HEK293 (cell line): ENCODE measurements at regions not wholly inside any gene's neighbourhood (a gene's known extent, or its start where the extent isn't known, plus 50 kb on each side); places are given as distances from the start of the nearest gene placed in this dataset.

Experiments
- CTCF ChIA-PET: fragments of 350-600 bp; formaldehyde crosslinking; extraction: SDS; loops from one replicate; lab custom pipeline; 2021; ENCODE audit warnings: antibody characterized with exemption; lab: Yijun Ruan, JAX
- POLR2A ChIA-PET: fragments of 300-600 bp; formaldehyde crosslinking; extraction: SDS; loops from one replicate; lab custom pipeline; 2020; ENCODE audit warnings: antibody characterized with exemption, inconsistent platforms; lab: Yijun Ruan, JAX
- H3K27ac ChIP-seq: fragments of 200-500 bp; sonication (Bioruptor generic); 2 replicates; pipeline ENCODE4 v1.5.1; 2014; ENCODE audit warnings: low read depth, low read length, control low read depth, inconsistent platforms; ENCODE audit errors: extremely low read depth
- H3K36me3 ChIP-seq, 2 experiments: fragments of 200-500 bp in 1 of 2; sonication (Bioruptor generic) in 1 of 2; 1 replicate in 1 of 2; 2 replicates in 1 of 2; pipeline ENCODE4 v1.5.1; 2014 to 2017; ENCODE audit warnings: inconsistent platforms in 2 of 2, low read length in 2 of 2; ENCODE audit not compliant: control insufficient read depth in 2 of 2, insufficient read depth in 1 of 2
- H3K4me1 ChIP-seq: fragments of 200-500 bp; sonication (Bioruptor generic); 2 replicates; pipeline ENCODE4 v1.5.1; 2014; ENCODE audit warnings: mild to moderate bottlenecking, low read length, inconsistent platforms; ENCODE audit not compliant: control insufficient read depth, insufficient read depth
- H3K4me3 ChIP-seq: 2 replicates; pipeline ENCODE4 v1.5.1; 2011; ENCODE audit warnings: low read depth, mild to moderate bottlenecking, control low read depth, low read length, moderate library complexity
- H3K9me3 ChIP-seq: fragments of 200-500 bp; sonication (Bioruptor generic); 2 replicates; pipeline ENCODE4 v1.5.1; 2014; ENCODE audit warnings: low read depth, low read length, inconsistent platforms; ENCODE audit not compliant: control insufficient read depth, insufficient read depth
- HOXA7 ChIP-seq: sonication (generic); formaldehyde crosslinking; IDR thresholded peaks from 2 replicates; pipeline ENCODE4 v1.8.1; 2022; ENCODE audit warnings: missing genetic modification reagents, borderline replicate concordance
- ZBTB17 ChIP-seq: fragments of 450-650 bp; formaldehyde crosslinking; IDR thresholded peaks from 2 replicates; pipeline ENCODE4 v1.5.1; 2016; ENCODE audit warnings: missing biosample characterization, missing genetic modification characterization
- ZBTB44 ChIP-seq: fragments of 450-650 bp; IDR thresholded peaks from 2 replicates; pipeline ENCODE4 v1.5.1; 2018; ENCODE audit warnings: missing biosample characterization, mild to moderate bottlenecking, missing genetic modification characterization
- ZBTB6 ChIP-seq: fragments of 450-650 bp; formaldehyde crosslinking; IDR thresholded peaks from 2 replicates; pipeline ENCODE4 v1.5.1; 2017; ENCODE audit warnings: missing biosample characterization, missing genetic modification characterization
- ZFHX2 ChIP-seq: fragments of 450-650 bp; formaldehyde crosslinking; conservative IDR thresholded peaks from 2 replicates; pipeline ENCODE4 v1.5.1; 2016; ENCODE audit warnings: missing biosample characterization, missing genetic modification characterization
- ZFP41 ChIP-seq: fragments of 450-650 bp; formaldehyde crosslinking; IDR thresholded peaks from 2 replicates; pipeline ENCODE4 v1.5.1; 2016; ENCODE audit warnings: missing biosample characterization, missing genetic modification characterization, borderline replicate concordance
- ZNF114 ChIP-seq: fragments of 450-650 bp; formaldehyde crosslinking; IDR thresholded peaks from 2 replicates; pipeline ENCODE4 v1.5.0; 2017; ENCODE audit warnings: missing biosample characterization, missing genetic modification characterization
- ZNF174 ChIP-seq: fragments of 450-650 bp; formaldehyde crosslinking; IDR thresholded peaks from 2 replicates; pipeline ENCODE4 v1.5.0; 2017; ENCODE audit warnings: missing biosample characterization, mild to moderate bottlenecking, missing genetic modification characterization
- ZNF18 ChIP-seq: fragments of 450-650 bp; formaldehyde crosslinking; IDR thresholded peaks from 2 replicates; pipeline ENCODE4 v1.5.1; 2016; ENCODE audit warnings: missing biosample characterization, missing genetic modification characterization
- ZNF184 ChIP-seq: fragments of 450-650 bp; IDR thresholded peaks from 2 replicates; pipeline ENCODE4 v1.5.1; 2018; ENCODE audit warnings: missing biosample characterization, mild to moderate bottlenecking, missing genetic modification characterization
- ZNF223 ChIP-seq: fragments of 450-650 bp; formaldehyde crosslinking; IDR thresholded peaks from 2 replicates; pipeline ENCODE4 v1.5.1; 2016; ENCODE audit warnings: missing biosample characterization, missing genetic modification characterization
- ZNF302 ChIP-seq: fragments of 450-650 bp; formaldehyde crosslinking; IDR thresholded peaks from 2 replicates; pipeline ENCODE4 v1.5.1; 2016; ENCODE audit warnings: missing biosample characterization, missing genetic modification characterization, low read depth
- ZNF335 ChIP-seq: fragments of 450-650 bp; formaldehyde crosslinking; conservative IDR thresholded peaks from 2 replicates; pipeline ENCODE4 v1.5.1; 2016; ENCODE audit warnings: missing biosample characterization, missing genetic modification characterization
- ZNF350 ChIP-seq: fragments of 450-650 bp; formaldehyde crosslinking; IDR thresholded peaks from 2 replicates; pipeline ENCODE4 v1.5.0; 2017; ENCODE audit warnings: missing biosample characterization, mild to moderate bottlenecking, missing genetic modification characterization
- ZNF433 ChIP-seq: fragments of 450-650 bp; formaldehyde crosslinking; IDR thresholded peaks from 2 replicates; pipeline ENCODE4 v1.5.1; 2016; ENCODE audit warnings: missing biosample characterization, missing genetic modification characterization, low read depth
- ZNF555 ChIP-seq: fragments of 450-650 bp; formaldehyde crosslinking; conservative IDR thresholded peaks from 2 replicates; pipeline ENCODE4 v1.5.1; 2017; ENCODE audit warnings: missing biosample characterization, mild to moderate bottlenecking, missing genetic modification characterization, inconsistent platforms
- ZNF561 ChIP-seq: fragments of 450-650 bp; IDR thresholded peaks from 2 replicates; pipeline ENCODE4 v1.5.1; 2018; ENCODE audit warnings: missing biosample characterization, missing genetic modification characterization, borderline replicate concordance
- ZNF585B ChIP-seq: fragments of 450-650 bp; formaldehyde crosslinking; IDR thresholded peaks from 2 replicates; pipeline ENCODE4 v1.5.1; 2016; ENCODE audit warnings: missing biosample characterization, missing genetic modification characterization
- ZNF623 ChIP-seq: fragments of 450-650 bp; formaldehyde crosslinking; IDR thresholded peaks from 2 replicates; pipeline ENCODE4 v1.5.1; 2016; ENCODE audit warnings: missing biosample characterization, missing genetic modification characterization
- ZNF654 ChIP-seq: fragments of 450-650 bp; formaldehyde crosslinking; IDR thresholded peaks from 2 replicates; pipeline ENCODE4 v1.5.1; 2016; ENCODE audit warnings: low read depth, missing biosample characterization, missing genetic modification characterization
- ZSCAN5A ChIP-seq: fragments of 450-650 bp; formaldehyde crosslinking; IDR thresholded peaks from 2 replicates; pipeline ENCODE4 v1.5.1; 2016; ENCODE audit warnings: missing biosample characterization, missing genetic modification characterization
- TF ChIP-seq, protein P1 (sequence below): fragments of 450-650 bp; formaldehyde crosslinking; optimal IDR thresholded peaks from 2 replicates; pipeline ENCODE3; 2016; ENCODE audit warnings: missing biosample characterization, mild to moderate bottlenecking, missing genetic modification characterization
- TF ChIP-seq, protein P2 (sequence below): sonication (generic); formaldehyde crosslinking; IDR thresholded peaks from 2 replicates; pipeline ENCODE4 v1.8.1; 2022; ENCODE audit warnings: mild to moderate bottlenecking, moderate library complexity, missing genetic modification reagents

DNA sequence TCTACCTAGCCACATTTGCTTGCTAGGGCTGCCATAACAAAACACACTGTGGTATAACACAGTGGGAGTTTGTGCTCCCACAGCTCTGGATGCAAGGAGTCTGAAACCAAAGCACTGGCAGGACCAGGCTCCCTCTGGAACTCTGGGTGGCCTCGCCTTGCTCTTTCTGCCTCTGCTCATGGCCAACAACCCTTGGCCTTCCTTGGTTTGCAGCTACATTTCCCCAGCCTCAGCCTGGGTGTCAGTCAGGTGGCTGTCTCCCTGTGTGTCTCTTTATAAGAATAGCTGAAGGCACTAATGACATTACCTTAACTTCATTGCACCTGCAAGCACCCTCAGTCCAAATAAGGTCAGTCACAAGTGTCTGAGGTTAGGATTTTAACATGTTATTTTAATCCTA, 101.0 kb upstream of the IRX2 start (continued):
- TF ChIP-seq ZNF223 (tag by site-specific recombination), result no peak

DNA sequence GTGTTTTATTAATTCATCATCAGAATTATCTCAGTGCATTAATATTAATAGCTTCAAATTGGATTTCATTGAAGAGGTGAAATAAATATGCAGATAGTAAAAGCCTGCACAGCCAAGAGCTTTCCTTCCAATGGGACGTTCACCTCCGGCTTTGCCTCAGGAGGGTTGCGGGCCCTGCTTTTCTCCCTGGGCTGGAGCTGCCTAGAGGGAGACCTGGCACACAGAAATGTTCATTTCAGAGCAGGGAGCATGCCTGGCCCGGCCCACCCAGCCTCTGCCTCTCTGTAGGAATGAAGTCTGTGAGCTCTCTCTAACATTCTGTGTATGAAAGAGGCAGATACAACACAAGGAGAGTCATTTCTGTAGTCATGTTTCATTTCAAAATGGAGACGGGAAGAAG, 100.4 kb upstream of the IRX2 start:
- Histone ChIP-seq H3K36me3 (no peaks in the 10 kb centered on the region), H3K9me3 (no peaks in the 10 kb centered on the region), H3K4me3 (no peak overlapping the region), H3K27ac (no peak overlapping the region), H3K4me1 (no peaks in the 10 kb centered on the region)
- ChIA-PET POLR2A (no interaction called here), CTCF (interaction anchor here (0.6 kb wide), 1 partner anchor 9 kb away, joined by 3 read pairs; no protein-coding TSS in a partner anchor)
- TF ChIP-seq ZNF335 (tag by site-specific recombination), result no peak
- TF ChIP-seq ZBTB44 (tag by site-specific recombination), result no peak

GRCh38 chr5:2849429-2849828, 98.0 kb upstream of the IRX2 start:
- no peaks in the 10 kb centered on the region for H3K4me1 ChIP-seq
- TF ChIP-seq, protein P1, sequence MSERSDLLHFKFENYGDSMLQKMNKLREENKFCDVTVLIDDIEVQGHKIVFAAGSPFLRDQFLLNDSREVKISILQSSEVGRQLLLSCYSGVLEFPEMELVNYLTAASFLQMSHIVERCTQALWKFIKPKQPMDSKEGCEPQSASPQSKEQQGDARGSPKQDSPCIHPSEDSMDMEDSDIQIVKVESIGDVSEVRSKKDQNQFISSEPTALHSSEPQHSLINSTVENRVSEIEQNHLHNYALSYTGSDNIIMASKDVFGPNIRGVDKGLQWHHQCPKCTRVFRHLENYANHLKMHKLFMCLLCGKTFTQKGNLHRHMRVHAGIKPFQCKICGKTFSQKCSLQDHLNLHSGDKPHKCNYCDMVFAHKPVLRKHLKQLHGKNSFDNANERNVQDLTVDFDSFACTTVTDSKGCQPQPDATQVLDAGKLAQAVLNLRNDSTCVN, result no peak
- TF ChIP-seq ZNF350 (no peak), ZNF174 (tag by site-specific recombination) (no peak)
- H3K36me3 ChIP-seq, result no peaks in the 10 kb centered on the region
- ChIA-PET POLR2A (no interaction called here), CTCF (interaction anchor here (0.6 kb wide), 1 partner anchor 1665 kb away, joined by 3 read pairs; no protein-coding TSS in a partner anchor)
- no peak overlapping the region for H3K4me3 ChIP-seq
- no peak overlapping the region for H3K27ac ChIP-seq
- no peaks in the 10 kb centered on the region for H3K9me3 ChIP-seq

DNA sequence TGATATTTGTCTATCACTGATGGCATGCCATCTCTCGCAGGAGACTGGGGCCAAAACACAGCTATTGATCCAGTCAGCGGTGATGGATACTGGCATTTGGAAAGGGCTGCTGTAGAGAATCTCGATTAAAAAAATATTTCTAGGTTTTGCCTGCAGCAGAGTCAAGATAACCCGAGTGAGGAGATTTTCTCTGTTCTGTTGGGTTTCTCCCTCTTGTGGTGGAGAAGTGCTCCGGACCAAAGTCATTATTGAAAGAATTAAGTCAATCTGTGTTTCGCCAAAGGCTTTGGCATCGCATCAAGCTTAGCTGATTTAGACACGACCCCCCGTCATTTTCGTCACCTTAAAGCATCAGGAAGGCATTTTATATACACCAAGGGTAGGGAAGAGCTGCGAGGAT, 97.1 kb upstream of the IRX2 start:
- ChIA-PET CTCF (no interaction called here), POLR2A (no interaction called here)
- Histone ChIP-seq H3K36me3 (no peaks in the 10 kb centered on the region), H3K4me3 (no peak overlapping the region), H3K27ac (no peak overlapping the region), H3K4me1 (no peaks in the 10 kb centered on the region), H3K9me3 (no peaks in the 10 kb centered on the region)
- TF ChIP-seq ZFHX2 (tag by site-specific recombination) (no peak), ZFP41 (tag by site-specific recombination) (no peak), ZNF433 (tag by site-specific recombination) (no peak), ZNF302 (no peak), ZNF654 (tag by site-specific recombination) (no peak), ZNF623 (no peak), ZBTB17 (no peak), ZNF561 (tag by site-specific recombination) (no peak), ZNF555 (tag by site-specific recombination) (no peak), ZSCAN5A (tag by site-specific recombination) (no peak), ZNF585B (tag by site-specific recombination) (no peak), ZNF184 (tag by site-specific recombination) (no peak), ZNF18 (no peak), ZNF114 (tag by site-specific recombination) (no peak), HOXA7 (no peak), ZBTB6 (tag by site-specific recombination) (no peak)
- TF ChIP-seq, protein P2, sequence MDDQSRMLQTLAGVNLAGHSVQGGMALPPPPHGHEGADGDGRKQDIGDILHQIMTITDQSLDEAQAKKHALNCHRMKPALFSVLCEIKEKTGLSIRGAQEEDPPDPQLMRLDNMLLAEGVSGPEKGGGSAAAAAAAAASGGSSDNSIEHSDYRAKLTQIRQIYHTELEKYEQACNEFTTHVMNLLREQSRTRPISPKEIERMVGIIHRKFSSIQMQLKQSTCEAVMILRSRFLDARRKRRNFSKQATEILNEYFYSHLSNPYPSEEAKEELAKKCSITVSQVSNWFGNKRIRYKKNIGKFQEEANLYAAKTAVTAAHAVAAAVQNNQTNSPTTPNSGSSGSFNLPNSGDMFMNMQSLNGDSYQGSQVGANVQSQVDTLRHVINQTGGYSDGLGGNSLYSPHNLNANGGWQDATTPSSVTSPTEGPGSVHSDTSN (CRISPR knock-in tag), result no peak
